IPS-18c (cell line): ENCODE measurements at regions not wholly inside any gene's neighbourhood (a gene's known extent, or its start where the extent isn't known, plus 50 kb on each side); places are given as distances from the start of the nearest gene placed in this dataset.

ENCODE experiments used
- H3K4me3 ChIP-seq: 2 replicates; pipeline ENCODE4 v1.7.0; 2013; ENCODE audit warnings: low read depth, mild to moderate bottlenecking, low read length, moderate library complexity; ENCODE audit not compliant: insufficient read depth
- H3K9me3 ChIP-seq: one replicate; pipeline ENCODE4 v1.6.1; 2013; ENCODE audit warnings: mild to moderate bottlenecking, low read length, moderate library complexity; ENCODE audit not compliant: control insufficient read depth, insufficient read depth

DNA sequence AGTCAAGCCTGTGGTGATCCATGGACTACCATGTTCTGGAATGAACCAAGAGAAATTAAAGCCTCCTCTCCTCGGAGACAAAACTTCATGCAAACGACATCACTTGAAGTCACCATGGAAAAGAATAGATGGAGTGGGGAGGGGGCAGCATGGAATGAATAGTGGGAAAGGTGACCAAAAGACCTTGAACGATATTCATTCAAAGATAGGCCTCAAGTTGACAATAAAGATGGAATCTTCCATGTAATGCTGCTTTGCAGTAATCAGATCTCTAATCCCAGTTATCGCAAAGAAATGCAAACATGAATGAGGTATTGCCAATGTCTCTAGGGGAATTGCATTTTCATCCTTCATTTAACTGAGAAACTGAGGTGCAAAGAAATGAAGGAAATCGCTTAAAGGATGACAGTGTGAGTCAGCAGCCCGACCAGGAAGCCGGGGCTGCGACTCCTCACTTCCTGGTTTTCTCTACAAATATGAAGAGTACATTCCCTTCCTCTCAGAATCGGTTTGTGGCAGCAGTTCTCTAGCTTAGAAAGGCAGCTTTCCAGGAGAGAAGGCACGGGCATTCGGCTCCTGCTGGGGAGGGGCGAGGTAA lies 65.6 kb upstream of the RREB1 start:
- H3K4me3 ChIP-seq = no peak overlapping the region
- no peaks in the 10 kb centered on the region for H3K9me3 ChIP-seq

GRCh38 chr6:7042654-7043545 lies 64.9 kb upstream of the RREB1 start:
- H3K4me3 ChIP-seq = no peak overlapping the region
- no peaks in the 10 kb centered on the region for H3K9me3 ChIP-seq

GRCh38 chr6:7045331-7045730 lies 62.4 kb upstream of the RREB1 start:
- Histone ChIP-seq H3K9me3 (no peaks in the 10 kb centered on the region), H3K4me3 (no peak overlapping the region)

GRCh38 chr6:7045746-7046145 lies 62.0 kb upstream of the RREB1 start:
- no peak overlapping the region for H3K4me3 ChIP-seq
- no peaks in the 10 kb centered on the region for H3K9me3 ChIP-seq

GRCh38 chr6:7047128-7047527 lies 60.6 kb upstream of the RREB1 start:
- no peaks in the 10 kb centered on the region for H3K9me3 ChIP-seq
- H3K4me3 ChIP-seq = no peak overlapping the region

DNA sequence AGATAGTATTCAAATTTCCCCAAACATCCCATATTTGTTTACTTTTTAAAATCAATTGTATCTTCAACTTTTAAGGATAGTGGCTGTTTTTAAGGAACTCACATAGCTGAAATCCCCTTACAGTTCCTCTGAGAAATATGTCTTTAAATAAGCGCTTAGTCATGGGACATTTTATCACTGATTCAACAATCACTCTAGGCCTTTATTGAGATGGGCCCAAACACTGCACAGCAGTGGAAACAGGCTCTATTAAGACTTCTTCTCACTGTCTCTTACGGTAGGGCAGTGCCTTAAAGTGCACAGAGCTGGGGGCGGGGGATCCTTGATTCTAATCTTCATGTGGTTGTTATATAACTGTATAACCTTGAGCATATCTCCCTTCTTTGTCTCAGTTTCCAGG lies 59.8 kb upstream of the RREB1 start:
- no peak overlapping the region for H3K4me3 ChIP-seq
- H3K9me3 ChIP-seq = no peaks in the 10 kb centered on the region

DNA sequence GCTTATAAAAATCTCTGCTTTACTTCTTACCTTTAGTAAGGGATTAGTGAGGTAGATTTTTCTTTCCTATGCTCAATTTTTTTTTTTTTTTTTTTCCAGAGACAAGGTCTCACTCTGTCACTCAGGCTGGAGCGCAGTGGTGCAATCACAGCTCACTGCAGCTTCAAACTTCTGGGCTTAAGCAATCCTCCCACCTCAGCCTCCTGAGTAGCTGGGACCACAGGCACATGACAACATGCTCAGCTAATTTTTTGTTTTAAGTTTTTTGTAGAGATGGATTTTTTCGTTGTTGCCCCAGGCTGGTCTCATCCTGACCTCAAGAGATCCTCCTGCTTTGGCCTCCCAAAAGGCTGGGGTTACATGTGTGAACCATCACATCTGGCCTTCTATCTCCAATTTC lies 58.9 kb upstream of the RREB1 start:
- H3K9me3 ChIP-seq = no peaks in the 10 kb centered on the region
- no peak overlapping the region for H3K4me3 ChIP-seq

GRCh38 chr6:7050004-7050403 lies 57.8 kb upstream of the RREB1 start:
- Histone ChIP-seq H3K9me3 (no peaks in the 10 kb centered on the region), H3K4me3 (no peak overlapping the region)

DNA sequence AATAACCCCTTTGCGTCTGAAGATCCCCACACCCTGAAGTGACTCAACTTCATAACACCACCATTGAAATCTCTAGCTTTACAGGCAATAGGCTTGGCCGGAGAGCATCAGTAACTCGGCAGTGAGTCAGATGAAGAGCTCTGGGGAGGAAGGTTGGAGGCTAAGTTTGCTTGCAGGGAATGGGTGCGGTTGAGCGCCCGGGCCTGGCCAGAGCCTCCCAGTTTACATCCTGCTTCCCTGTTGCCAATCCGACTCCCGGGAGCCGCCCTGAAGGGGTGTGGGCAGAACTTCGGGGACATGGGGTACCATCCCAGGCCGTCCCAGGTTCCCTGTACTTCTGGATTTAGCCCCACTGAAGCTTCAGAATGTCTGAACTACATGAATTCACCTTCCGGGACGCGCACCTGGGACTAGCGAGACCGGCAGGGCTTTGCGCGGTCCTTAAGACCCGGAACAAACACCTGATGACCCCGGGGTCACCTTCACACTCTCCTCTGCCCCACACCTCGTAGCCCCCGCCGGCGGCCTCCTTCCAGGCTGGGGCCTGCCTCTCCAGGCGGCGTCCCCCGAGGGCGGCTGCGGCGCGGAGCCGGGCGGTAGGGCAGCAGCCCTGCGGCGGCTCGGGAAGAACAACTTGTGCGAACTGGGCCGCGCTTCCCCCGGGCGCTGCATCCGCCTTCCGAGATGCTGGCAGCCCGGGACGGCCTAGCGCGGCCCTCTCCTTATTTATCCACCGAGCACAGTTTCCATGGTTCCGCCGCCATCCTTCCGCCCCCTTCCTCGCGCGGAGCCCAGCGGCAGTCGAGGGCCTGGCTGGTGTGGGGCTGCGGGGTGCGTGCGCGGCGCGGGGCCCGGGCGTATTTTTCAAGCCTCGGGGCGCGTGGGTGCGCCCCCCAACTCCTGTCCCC lies 56.6 kb upstream of the RREB1 start:
- H3K9me3 ChIP-seq = no peaks in the 10 kb centered on the region
- peak overlapping the region; percentile 82 for H3K4me3 ChIP-seq

- Histone ChIP-seq H3K9me3 (no peaks in the 10 kb centered on the region), H3K4me3 (peak overlapping the region; percentile 82)
Measured at GRCh38 chr6:7051780-7052442, 55.9 kb upstream of the RREB1 start.

DNA sequence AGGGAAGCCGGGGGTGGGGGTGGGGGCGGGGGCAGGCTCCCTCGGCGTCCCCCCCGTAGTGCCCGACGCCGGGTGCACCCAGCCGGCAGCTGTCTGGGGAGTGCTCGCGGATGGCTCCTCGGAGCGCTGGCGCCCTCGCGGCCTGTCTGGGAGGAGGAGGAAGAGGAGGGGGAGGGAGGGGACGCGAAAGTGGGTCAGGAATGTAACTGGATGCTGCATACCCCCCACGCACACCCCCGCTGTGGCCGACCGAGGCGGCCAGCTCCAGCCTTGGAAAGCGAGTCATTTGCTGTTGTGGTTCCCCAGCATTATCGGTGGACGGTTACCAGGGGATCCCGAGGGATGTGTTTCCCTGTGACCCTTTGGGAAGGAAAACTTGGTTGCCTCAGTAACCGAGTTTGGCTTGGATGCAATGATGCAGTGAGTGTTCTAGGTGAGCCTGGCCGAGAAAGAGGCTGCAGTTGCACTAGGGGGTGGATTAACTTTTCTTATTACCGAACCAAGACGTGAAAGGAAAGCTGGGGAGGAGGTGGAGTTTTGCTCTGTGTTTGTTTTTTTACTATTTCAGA lies 55.2 kb upstream of the RREB1 start:
- Histone ChIP-seq H3K4me3 (peak overlapping the region; percentile 82), H3K9me3 (no peaks in the 10 kb centered on the region)

- H3K9me3 ChIP-seq = no peaks in the 10 kb centered on the region
- H3K4me3 ChIP-seq = no peak overlapping the region; the same call in 1 of the 2 replicates
Measured at GRCh38 chr6:7053125-7053774, 54.5 kb upstream of the RREB1 start.
